Left hindlimb (tissue), 1 donor: ENCODE measurements at regions not wholly inside any gene's neighbourhood (a gene's known extent, or its start where the extent isn't known, plus 50 kb on each side); places are given as distances from the start of the nearest gene placed in this dataset.
"Not testable (repeated sequence)": the region's sequence is repeated elsewhere in the genome, so short reads cannot be mapped to it uniquely, and the experiment has no call there.

Experiments
- DNase-seq: peaks from one replicate; pipeline ENCODE4 v3.0.0-alpha.2; 2018

- no peak for DNase-seq
Observed at GRCh38 chr5:173413471-173413982, 85.3 kb upstream of the STC2 start.

- no peak for DNase-seq
Observed at GRCh38 chr5:173412566-173412965, 84.4 kb upstream of the STC2 start.

DNA sequence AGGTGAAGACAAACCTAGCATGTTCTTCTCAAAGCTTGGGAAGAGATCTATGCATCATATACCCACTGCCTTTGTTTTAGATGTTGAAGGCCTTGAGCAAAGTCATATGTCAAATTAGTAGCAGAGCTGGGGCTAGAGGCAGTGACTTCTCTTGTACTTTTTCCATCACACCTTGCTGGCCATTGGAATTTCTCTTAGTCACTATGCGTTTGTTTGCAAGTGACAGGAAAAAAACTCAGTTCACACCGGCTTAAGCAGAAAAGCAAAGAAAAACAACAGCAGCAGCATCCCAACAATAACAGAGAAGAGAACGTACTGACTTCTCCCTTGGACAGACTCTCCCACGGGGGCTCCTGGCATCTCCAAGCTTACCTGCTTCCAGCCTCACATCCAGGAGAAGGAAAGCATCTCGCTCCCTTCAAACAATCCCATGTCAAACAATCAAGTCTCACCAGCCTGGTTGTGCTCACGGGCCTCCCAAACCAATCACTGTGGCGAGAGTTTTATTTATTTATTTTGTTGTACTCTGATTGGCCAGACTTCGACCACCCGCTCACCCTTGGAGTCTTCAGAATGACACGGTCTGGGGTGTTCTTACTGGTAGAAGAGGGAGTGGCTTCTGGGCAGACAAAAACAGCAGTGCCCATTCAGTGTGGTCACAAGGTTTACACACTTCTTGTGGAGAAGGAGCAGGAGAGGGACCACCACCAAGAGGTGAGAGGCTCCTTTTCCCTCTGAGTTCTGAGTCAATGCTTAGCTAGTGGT is 83.8 kb upstream of the STC2 start:
- no peak for DNase-seq

DNA sequence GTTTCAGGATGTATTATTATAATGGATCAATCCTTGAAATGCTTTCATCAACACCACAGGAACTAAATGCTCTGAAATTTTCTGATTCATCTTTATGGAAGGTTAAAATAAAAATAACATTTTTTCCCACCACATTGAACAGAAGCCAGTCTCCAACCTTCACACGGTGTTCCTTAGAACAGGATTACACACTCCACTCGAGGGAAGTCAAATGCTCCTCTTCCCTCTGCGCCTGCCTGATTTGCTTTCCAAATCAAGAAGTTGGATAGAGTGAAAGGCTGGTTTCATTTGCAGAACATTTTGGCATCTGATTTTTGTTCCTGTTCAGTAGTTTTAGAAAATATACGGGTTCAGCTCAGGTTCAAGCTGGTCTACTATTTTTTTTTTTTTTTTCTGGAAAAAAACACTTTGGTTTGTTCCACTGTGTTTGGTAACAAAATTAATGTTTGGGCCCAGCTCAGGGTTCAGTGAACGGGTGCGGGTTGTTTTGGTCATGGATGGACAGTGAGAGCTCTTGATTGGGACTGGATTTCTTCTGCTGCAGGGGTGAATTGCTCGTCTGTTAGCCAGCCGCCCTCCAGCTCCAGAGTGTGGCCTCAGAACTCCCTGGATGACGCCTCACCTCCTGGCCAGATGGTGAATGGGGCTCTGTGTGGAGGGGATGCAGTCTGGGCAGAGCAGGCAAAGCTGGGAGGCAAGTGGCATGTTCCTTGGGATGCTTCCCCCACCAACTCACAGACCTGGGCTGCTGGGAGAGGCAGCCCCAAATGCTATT is 82.4 kb upstream of the STC2 start:
- no peak for DNase-seq

GRCh38 chr5:173408946-173409345 is 80.7 kb upstream of the STC2 start:
- no peak for DNase-seq

GRCh38 chr5:173399851-173400250 is 71.6 kb upstream of the STC2 start:
- DNase-seq: no peak

DNA sequence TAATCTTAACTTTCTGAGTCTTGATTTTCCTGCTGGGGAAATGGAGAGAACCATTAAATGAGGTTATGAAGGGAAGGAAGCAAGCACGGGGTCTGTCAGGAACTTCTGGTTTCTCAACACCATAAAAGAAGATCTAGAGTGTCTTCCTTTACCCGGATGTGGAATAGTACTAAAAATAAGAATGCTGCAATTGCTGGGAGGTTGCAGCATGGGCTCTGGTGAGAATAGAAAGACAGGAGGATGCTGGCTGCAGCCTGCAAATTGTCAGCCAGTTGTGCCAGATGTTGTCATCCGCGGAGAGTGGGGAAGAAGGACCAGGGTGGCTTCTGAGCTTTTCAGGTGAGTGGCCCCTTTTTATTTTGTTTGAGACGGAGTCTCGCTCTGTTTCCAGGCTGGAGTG is 69.3 kb upstream of the STC2 start:
- no peak for DNase-seq

GRCh38 chr5:173396311-173396993 is 68.2 kb upstream of the STC2 start:
- no peak for DNase-seq

DNA sequence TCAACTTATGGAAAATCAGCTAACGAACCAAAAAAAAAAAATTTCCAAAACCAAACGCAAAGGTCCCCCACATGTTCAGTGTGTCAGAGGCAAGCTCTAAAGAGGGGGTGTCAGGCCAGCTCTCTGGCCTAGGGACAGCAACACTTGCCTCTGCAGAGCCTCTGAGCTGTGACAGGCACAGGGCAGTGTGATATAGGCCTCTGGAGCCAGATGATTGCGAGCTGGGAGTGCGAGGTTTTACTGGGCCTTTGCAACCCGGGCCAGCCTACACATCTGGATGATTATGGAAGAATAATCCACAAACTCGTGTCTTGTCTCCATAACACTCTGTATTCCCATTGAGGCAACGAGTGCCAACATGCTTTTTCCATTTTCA is 67.7 kb upstream of the STC2 start:
- DNase-seq: no peak

DNA sequence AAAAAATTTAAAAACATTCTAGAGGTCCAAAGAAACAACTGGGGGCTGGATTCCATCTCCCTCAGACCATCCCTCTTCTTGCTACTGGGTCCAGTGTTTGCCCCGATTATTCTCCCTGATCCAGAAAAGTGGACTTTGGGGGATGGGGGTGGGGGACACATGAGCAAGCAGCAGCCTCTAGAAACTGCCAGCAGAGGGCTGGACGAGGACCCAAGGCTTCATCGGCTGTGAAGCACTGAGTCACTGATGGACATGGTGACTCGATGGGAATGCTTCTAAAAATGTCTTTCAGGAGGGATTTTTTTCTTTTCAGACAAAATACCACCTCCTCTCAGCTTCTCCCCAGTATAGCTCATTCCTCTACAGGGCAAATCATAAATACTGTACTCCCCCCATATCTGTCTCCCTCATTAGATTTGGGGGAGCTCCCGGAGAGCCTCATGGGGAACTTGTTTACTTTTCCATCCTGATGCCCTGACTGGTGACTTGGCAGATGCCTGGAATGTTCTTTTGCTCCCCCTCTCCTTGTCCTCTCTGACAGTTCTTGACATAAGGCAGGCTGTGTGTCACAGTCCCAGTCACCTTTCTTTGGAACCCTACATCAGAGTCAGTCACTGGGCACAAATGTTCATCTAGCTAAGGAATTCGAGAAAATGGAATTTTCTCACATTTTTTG is 67.2 kb upstream of the STC2 start:
- DNase-seq: no peak

DNA sequence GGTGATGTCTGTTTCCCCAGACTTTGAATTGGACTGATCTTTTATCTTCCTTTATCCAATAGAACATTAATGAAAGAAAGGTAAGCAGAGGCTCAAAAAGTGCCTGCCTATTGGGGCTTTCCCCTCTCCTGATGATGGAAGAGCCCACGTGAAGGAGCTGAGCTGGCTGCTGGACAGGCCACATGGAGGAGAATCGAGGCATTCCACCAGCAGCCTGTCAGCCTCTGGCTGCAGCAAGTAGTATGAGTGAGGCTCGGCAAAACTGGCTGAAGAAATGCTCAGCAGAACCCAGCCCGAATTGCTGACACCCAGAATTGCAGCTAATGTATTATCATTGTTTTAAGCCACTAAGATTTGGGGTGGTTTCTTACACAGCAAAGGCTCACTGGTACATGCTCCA is 66.5 kb upstream of the STC2 start:
- DNase-seq: no peak

DNA sequence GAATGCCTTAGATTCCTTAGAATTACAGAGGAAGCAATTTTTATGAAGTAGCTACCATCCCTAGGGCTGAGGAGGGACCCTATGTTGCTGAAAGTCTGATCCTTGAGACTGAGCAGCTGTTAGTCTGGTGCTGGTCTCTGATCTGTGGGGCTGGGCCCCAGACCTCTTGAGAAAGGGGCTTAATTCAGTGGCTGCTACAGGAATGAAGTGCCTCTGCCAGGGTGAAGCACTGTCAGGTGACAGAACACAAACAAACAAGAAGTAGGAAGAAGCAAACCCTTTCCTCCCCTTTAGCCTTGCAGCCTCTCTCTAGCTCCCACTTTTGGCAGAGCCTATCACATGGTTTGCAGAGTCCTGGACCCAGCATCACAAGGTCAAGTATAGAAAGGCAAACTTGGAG is 64.0 kb upstream of the STC2 start:
- DNase-seq: no peak

GRCh38 chr5:173391031-173391430 is 62.8 kb upstream of the STC2 start:
- DNase-seq: no peak

DNA sequence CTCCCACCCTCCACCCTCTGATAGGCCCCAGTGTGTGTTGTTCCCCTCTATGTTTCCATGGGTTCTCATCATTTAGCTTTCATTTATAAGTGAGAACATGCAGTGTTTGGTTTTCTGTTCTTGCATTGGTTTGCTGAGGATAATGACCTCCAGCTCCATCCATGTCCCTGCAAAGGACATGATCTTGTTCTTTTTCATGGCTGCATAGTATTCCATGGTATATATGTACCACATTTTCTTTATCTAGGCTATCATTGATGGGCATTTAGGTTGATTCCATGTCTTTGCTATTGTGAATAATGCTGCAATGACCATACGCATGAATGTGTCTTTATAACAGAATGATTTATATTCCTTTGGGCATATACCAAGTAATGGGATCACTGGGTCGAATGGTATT is 59.1 kb upstream of the STC2 start:
- DNase-seq: not testable (repeated sequence)

GRCh38 chr5:173385832-173386360 is 57.7 kb upstream of the STC2 start:
- no peak for DNase-seq

GRCh38 chr5:173383711-173384110 is 55.5 kb upstream of the STC2 start:
- no peak for DNase-seq

GRCh38 chr5:173378727-173379126 is 50.5 kb upstream of the STC2 start:
- no peak for DNase-seq
